Tibial artery (tissue), 4 donors: ENCODE measurements at regions not wholly inside any gene's neighbourhood (a gene's known extent, or its start where the extent isn't known, plus 50 kb on each side); places are given as distances from the start of the nearest gene placed in this dataset.

Experiments used
- DNase-seq, 2 donors: peaks; one replicate each; pipeline ENCODE4 v3.0.0-alpha.2; 2019
- H3K27ac ChIP-seq, 2 donors: fragments of 200-600 bp; sonication (generic) in 1 of 2; 1 replicate in 1 of 2; 2 replicates in 1 of 2; pipeline ENCODE4 v1.5.1; 2018 to 2019; ENCODE audit warnings: mild to moderate bottlenecking in 1 of 2
- H3K27me3 ChIP-seq, 2 donors: fragments of 200-600 bp; sonication (generic) in 1 of 2; one replicate each; pipeline versions ENCODE4 v1.5.1 to v1.6.0; 2016 to 2019
- H3K36me3 ChIP-seq, 3 donors: fragments of 200-600 bp; sonication (generic) in 2 of 3; one replicate each; pipeline ENCODE4 v1.5.1; 2016 to 2019; ENCODE audit warnings: mild to moderate bottlenecking in 2 of 3
- H3K4me1 ChIP-seq, 4 donors: fragments of 200-600 bp; sonication (generic) in 2 of 4; 1 replicate in 3 of 4; 2 replicates in 1 of 4; pipeline ENCODE4 v1.5.1; 2016 to 2019
- H3K4me3 ChIP-seq, 2 donors: fragments of 200-600 bp; sonication (generic) in 1 of 2; 1 replicate in 1 of 2; 2 replicates in 1 of 2; pipeline ENCODE4 v1.5.1; 2018 to 2019; ENCODE audit warnings: mild to moderate bottlenecking in 2 of 2
- H3K9me3 ChIP-seq, 3 donors: fragments of 200-600 bp; sonication (generic) in 1 of 3; one replicate each; pipeline ENCODE4 v1.5.1; 2016 to 2019
- CTCF ChIP-seq, 2 experiments: fragments of 200-600 bp in 1 of 2; fragments of 450-650 bp in 1 of 2; IDR thresholded peaks; one replicate each; pipeline ENCODE4 v1.5.1; 2017 to 2019; ENCODE audit warnings: antibody characterized with exemption in 2 of 2, mild to moderate bottlenecking in 1 of 2, moderate library complexity in 1 of 2
- intact Hi-C: fragments of 100-400 bp; cut with DNase I; formaldehyde crosslinking; loops from one replicate; pipeline ENCODE4 v1.15.0; 2023; ENCODE audit warnings: low total_unique reads

GRCh38 chr2:128520340-128520739 is 201.7 kb upstream of the HS6ST1 start:
- Histone ChIP-seq H3K4me3 (no peak overlapping the region), H3K36me3 (no peaks in the 10 kb centered on the region), H3K27ac (no peak overlapping the region), H3K9me3 (no peaks in the 10 kb centered on the region), H3K4me1 (no peaks in the 10 kb centered on the region), H3K27me3 (no peaks in the 10 kb centered on the region)
- TF ChIP-seq CTCF (IDR thresholded peaks at IDR 0.05) = no peak
- no peak for DNase-seq
- intact Hi-C loops = no loop called here

GRCh38 chr2:128520791-128521190 is 202.1 kb upstream of the HS6ST1 start:
- no peaks in the 10 kb centered on the region for H3K27me3 ChIP-seq
- H3K27ac ChIP-seq = no peak overlapping the region
- no peak for DNase-seq
- no peak overlapping the region for H3K4me3 ChIP-seq
- no peak for TF ChIP-seq CTCF (IDR thresholded peaks at IDR 0.05)
- intact Hi-C loops = no loop called here
- H3K9me3 ChIP-seq = no peaks in the 10 kb centered on the region
- H3K36me3 ChIP-seq = no peaks in the 10 kb centered on the region
- H3K4me1 ChIP-seq = no peaks in the 10 kb centered on the region

- DNase-seq = no peak
- Histone ChIP-seq H3K4me1 (no peaks in the 10 kb centered on the region), H3K4me3 (no peak overlapping the region), H3K9me3 (no peaks in the 10 kb centered on the region), H3K27ac (no peak overlapping the region), H3K36me3 (no peaks in the 10 kb centered on the region), H3K27me3 (no peaks in the 10 kb centered on the region)
- intact Hi-C loops = no loop called here
- no peak for TF ChIP-seq CTCF (IDR thresholded peaks at IDR 0.05)
Measured at GRCh38 chr2:128521482-128521881, 202.8 kb upstream of the HS6ST1 start.

- TF ChIP-seq CTCF (IDR thresholded peaks at IDR 0.05) = no peak
- Histone ChIP-seq H3K9me3 (no peaks in the 10 kb centered on the region), H3K27ac (no peak overlapping the region), H3K27me3 (no peaks in the 10 kb centered on the region), H3K36me3 (no peaks in the 10 kb centered on the region), H3K4me3 (no peak overlapping the region), H3K4me1 (no peaks in the 10 kb centered on the region)
- intact Hi-C loops = no loop called here
- no peak for DNase-seq
Measured at GRCh38 chr2:128522829-128523228, 204.2 kb upstream of the HS6ST1 start.

- Histone ChIP-seq H3K4me1 (no peaks in the 10 kb centered on the region), H3K4me3 (no peak overlapping the region), H3K27me3 (no peaks in the 10 kb centered on the region), H3K27ac (no peak overlapping the region), H3K36me3 (no peaks in the 10 kb centered on the region), H3K9me3 (no peaks in the 10 kb centered on the region)
- intact Hi-C loops = no loop called here
- no peak for TF ChIP-seq CTCF (IDR thresholded peaks at IDR 0.05)
- no peak for DNase-seq
Measured at GRCh38 chr2:128523457-128523856, 204.8 kb upstream of the HS6ST1 start.

- H3K4me1 ChIP-seq = no peaks in the 10 kb centered on the region
- intact Hi-C loops = no loop called here
- no peak for TF ChIP-seq CTCF (IDR thresholded peaks at IDR 0.05)
- no peak for DNase-seq
- H3K27ac ChIP-seq = no peak overlapping the region
- H3K27me3 ChIP-seq = no peaks in the 10 kb centered on the region
- H3K4me3 ChIP-seq = no peak overlapping the region
- no peaks in the 10 kb centered on the region for H3K9me3 ChIP-seq
- no peaks in the 10 kb centered on the region for H3K36me3 ChIP-seq
Measured at GRCh38 chr2:128524183-128524582, 205.5 kb upstream of the HS6ST1 start.
